Liver (tissue), 8 donors: ENCODE measurements at regions not wholly inside any gene's neighbourhood (a gene's known extent, or its start where the extent isn't known, plus 50 kb on each side); places are given as distances from the start of the nearest gene placed in this dataset.

Experiments used
- DNase-seq: peaks from one replicate; pipeline ENCODE4 v3.0.0-alpha.2; 2017; ENCODE audit warnings: low spot score
- H3K27ac ChIP-seq, 2 donors: one replicate each; pipeline ENCODE4 v1.7.0; 2013; ENCODE audit warnings: inconsistent platforms in 2 of 2, low read length in 2 of 2, control low read depth in 1 of 2, low read depth in 1 of 2, mild to moderate bottlenecking in 1 of 2
- H3K27me3 ChIP-seq, 4 donors: one replicate each; pipeline versions ENCODE4 v1.6.1 to v1.7.0; 2013; ENCODE audit warnings: low read length in 3 of 4, inconsistent platforms in 1 of 4, mild to moderate bottlenecking in 1 of 4, moderate library complexity in 1 of 4; ENCODE audit not compliant: control insufficient read depth in 4 of 4, insufficient read depth in 4 of 4
- H3K36me3 ChIP-seq, 4 donors: one replicate each; pipeline versions ENCODE4 v1.6.1 to v1.7.0; 2013; ENCODE audit warnings: low read length in 3 of 4, mild to moderate bottlenecking in 3 of 4, low read depth in 1 of 4, moderate library complexity in 1 of 4; ENCODE audit not compliant: control insufficient read depth in 4 of 4, insufficient read depth in 3 of 4
- H3K4me1 ChIP-seq, 4 donors: one replicate each; pipeline versions ENCODE4 v1.6.1 to v1.7.0; 2013; ENCODE audit warnings: low read length in 3 of 4, mild to moderate bottlenecking in 3 of 4, moderate library complexity in 1 of 4; ENCODE audit not compliant: control insufficient read depth in 4 of 4, insufficient read depth in 4 of 4
- H3K4me3 ChIP-seq, 3 donors: one replicate each; pipeline versions ENCODE4 v1.6.1 to v1.7.0; 2013; ENCODE audit warnings: low read length in 3 of 3, control low read depth in 1 of 3, low read depth in 1 of 3, mild to moderate bottlenecking in 1 of 3
- H3K9ac ChIP-seq, 2 donors: one replicate each; pipeline ENCODE4 v1.7.0; 2013; ENCODE audit warnings: low read length in 2 of 2, mild to moderate bottlenecking in 2 of 2, moderate library complexity in 2 of 2, control low read depth in 1 of 2, low read depth in 1 of 2
- H3K9me3 ChIP-seq, 4 donors: one replicate each; pipeline versions ENCODE4 v1.6.1 to v1.7.0; 2013; ENCODE audit warnings: low read length in 3 of 4; ENCODE audit not compliant: control insufficient read depth in 4 of 4
- FOXA1 ChIP-seq: IDR thresholded peaks from 2 replicates; pipeline ENCODE4 v1.6.1; 2016; ENCODE audit warnings: antibody characterized with exemption
- FOXA2 ChIP-seq: IDR thresholded peaks from 2 replicates; pipeline ENCODE4 v1.6.1; 2016; ENCODE audit warnings: antibody characterized with exemption
- HNF4G ChIP-seq: IDR thresholded peaks from 2 replicates; pipeline ENCODE4 v1.6.1; 2016; ENCODE audit warnings: antibody characterized with exemption
- JUND ChIP-seq, 2 donors: IDR thresholded peaks; 2 replicates each; pipeline ENCODE4 v1.6.1; 2016; ENCODE audit warnings: antibody characterized with exemption in 2 of 2
- RAD21 ChIP-seq, 2 donors: IDR thresholded peaks; 2 replicates each; pipeline ENCODE4 v1.6.1; 2016; ENCODE audit warnings: antibody characterized with exemption in 2 of 2, mild to moderate bottlenecking in 2 of 2
- RXRA ChIP-seq, 2 donors: IDR thresholded peaks; 2 replicates each; pipeline ENCODE4 v1.6.1; 2017 to 2018; ENCODE audit warnings: antibody characterized with exemption in 2 of 2, mild to moderate bottlenecking in 1 of 2
- SP1 ChIP-seq: IDR thresholded peaks from 2 replicates; pipeline ENCODE4 v1.6.1; 2018; ENCODE audit warnings: antibody characterized with exemption, mild to moderate bottlenecking
- TAF1 ChIP-seq: conservative IDR thresholded peaks from 2 replicates; pipeline ENCODE4 v1.6.1; 2016; ENCODE audit warnings: antibody characterized with exemption, mild to moderate bottlenecking
- YY1 ChIP-seq: IDR thresholded peaks from 2 replicates; pipeline ENCODE4 v1.6.1; 2016; ENCODE audit warnings: antibody characterized with exemption, mild to moderate bottlenecking
- WGBS: extraction: QIAGEN DNeasy Blood & Tissue Kit; methylation state at CpG from one replicate; pipeline ENCODE4 v1.1.7; 2013; 5-methylcytosine and 5-hydroxymethylcytosine counted together
- TF ChIP-seq, protein P1 (sequence below): IDR thresholded peaks from 2 replicates; pipeline ENCODE4 v1.6.1; 2016; ENCODE audit warnings: antibody characterized with exemption
- TF ChIP-seq, protein P2 (sequence below): IDR thresholded peaks from 2 replicates; pipeline ENCODE4 v1.6.1; 2016; ENCODE audit warnings: antibody characterized with exemption, mild to moderate bottlenecking
- TF ChIP-seq, protein P3 (sequence below): fragments of 150-350 bp; IDR thresholded peaks from 2 replicates; pipeline ENCODE4 v1.5.1; 2017; ENCODE audit warnings: improper control_type of control experiment, low read depth, low read length; ENCODE audit not compliant: missing input control
- donor health status: healthy.
- donor health status: healthy.
- donor health status: healthy.
- donor health status: healthy.
- donor health status: healthy.

DNA sequence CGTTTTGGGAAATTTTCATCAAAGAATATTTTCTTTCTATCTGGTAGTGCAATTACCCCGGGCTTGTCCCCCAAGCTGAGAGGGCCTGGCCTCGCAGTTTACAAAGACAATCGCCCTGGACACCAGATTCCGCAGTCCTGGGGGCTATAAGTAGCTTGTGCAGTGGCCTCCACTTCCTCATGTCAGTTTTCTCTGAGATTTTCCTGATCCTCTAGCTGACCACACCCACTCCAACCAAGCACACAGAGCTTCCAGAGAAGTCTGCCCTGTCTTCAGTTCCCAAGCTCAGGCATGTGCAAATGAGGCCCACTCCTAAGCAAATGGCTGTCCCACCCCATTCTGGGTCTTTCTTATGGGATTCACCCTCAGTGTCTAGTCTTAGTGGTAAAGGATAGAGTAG lies 245.3 kb downstream of the MAFB start:
- Histone ChIP-seq H3K36me3 (no peaks in the 10 kb centered on the region), H3K9me3 (no peaks in the 10 kb centered on the region), H3K27ac (no peak overlapping the region), H3K4me3 (no peak overlapping the region), H3K4me1 (no peaks in the 10 kb centered on the region), H3K9ac (no peak overlapping the region), H3K27me3 (no peaks in the 10 kb centered on the region)
- no peak for DNase-seq
- TF ChIP-seq JUND (IDR thresholded peaks at IDR 0.05) (no peak), FOXA1 (no peak), RAD21 (IDR thresholded peaks at IDR 0.05) (no peak), SP1 (no peak), TAF1 (no peak), RXRA (IDR thresholded peaks at IDR 0.05) (no peak), YY1 (no peak), FOXA2 (no peak), HNF4G (no peak)
- TF ChIP-seq, protein P1, sequence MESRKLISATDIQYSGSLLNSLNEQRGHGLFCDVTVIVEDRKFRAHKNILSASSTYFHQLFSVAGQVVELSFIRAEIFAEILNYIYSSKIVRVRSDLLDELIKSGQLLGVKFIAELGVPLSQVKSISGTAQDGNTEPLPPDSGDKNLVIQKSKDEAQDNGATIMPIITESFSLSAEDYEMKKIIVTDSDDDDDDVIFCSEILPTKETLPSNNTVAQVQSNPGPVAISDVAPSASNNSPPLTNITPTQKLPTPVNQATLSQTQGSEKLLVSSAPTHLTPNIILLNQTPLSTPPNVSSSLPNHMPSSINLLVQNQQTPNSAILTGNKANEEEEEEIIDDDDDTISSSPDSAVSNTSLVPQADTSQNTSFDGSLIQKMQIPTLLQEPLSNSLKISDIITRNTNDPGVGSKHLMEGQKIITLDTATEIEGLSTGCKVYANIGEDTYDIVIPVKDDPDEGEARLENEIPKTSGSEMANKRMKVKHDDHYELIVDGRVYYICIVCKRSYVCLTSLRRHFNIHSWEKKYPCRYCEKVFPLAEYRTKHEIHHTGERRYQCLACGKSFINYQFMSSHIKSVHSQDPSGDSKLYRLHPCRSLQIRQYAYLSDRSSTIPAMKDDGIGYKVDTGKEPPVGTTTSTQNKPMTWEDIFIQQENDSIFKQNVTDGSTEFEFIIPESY = no peak
- 65% methylated on average over 5 of the region's 5 CpGs for WGBS

DNA sequence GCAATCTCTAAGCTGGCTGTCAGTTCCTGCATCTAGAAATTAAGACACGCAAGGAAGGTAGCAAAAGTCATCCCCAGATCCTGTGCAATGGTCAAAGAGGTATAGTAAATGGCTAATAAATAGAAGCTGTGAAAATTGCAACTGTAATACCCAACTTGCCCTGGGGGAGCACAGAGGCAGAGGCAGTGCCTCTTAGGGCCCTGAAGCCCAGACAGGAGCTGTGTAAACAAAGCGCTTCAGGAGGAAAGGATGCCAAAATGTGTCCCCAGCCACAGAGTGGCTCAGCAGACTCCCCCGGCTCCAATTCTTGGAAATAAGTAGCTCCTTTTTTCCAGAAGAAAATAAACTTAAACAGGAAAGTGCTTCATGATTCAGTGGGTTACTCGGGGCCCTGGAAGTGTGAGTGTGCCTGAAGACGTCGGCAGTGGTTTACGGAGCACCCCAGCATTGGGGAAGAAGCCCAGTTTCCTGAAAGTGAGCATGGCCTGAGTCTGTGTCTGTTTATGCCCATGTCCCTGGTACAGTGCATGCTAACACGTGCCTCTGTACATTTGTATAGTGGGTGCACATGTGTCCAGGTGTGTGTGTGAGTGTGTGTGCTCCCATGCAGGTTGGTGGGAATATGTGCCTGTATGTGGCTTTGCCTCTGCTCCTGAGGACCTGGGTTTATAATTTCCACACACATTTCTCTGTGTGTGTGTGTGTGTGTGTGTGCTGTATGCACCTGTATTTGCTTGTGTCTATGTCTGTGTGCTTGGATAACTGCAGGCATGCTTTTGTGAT lies 246.7 kb downstream of the MAFB start:
- Histone ChIP-seq H3K27me3 (no peaks in the 10 kb centered on the region), H3K4me1 (no peaks in the 10 kb centered on the region), H3K9me3 (no peaks in the 10 kb centered on the region), H3K9ac (no peak overlapping the region), H3K36me3 (no peaks in the 10 kb centered on the region), H3K4me3 (no peak overlapping the region), H3K27ac (no peak overlapping the region)
- 71% methylated on average over 8 of the region's 8 CpGs for WGBS
- DNase-seq = no peak
- TF ChIP-seq, protein P2, sequence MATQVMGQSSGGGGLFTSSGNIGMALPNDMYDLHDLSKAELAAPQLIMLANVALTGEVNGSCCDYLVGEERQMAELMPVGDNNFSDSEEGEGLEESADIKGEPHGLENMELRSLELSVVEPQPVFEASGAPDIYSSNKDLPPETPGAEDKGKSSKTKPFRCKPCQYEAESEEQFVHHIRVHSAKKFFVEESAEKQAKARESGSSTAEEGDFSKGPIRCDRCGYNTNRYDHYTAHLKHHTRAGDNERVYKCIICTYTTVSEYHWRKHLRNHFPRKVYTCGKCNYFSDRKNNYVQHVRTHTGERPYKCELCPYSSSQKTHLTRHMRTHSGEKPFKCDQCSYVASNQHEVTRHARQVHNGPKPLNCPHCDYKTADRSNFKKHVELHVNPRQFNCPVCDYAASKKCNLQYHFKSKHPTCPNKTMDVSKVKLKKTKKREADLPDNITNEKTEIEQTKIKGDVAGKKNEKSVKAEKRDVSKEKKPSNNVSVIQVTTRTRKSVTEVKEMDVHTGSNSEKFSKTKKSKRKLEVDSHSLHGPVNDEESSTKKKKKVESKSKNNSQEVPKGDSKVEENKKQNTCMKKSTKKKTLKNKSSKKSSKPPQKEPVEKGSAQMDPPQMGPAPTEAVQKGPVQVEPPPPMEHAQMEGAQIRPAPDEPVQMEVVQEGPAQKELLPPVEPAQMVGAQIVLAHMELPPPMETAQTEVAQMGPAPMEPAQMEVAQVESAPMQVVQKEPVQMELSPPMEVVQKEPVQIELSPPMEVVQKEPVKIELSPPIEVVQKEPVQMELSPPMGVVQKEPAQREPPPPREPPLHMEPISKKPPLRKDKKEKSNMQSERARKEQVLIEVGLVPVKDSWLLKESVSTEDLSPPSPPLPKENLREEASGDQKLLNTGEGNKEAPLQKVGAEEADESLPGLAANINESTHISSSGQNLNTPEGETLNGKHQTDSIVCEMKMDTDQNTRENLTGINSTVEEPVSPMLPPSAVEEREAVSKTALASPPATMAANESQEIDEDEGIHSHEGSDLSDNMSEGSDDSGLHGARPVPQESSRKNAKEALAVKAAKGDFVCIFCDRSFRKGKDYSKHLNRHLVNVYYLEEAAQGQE = no peak
- TF ChIP-seq RAD21 (IDR thresholded peaks at IDR 0.05) (peak in 1 of 2 donors; percentile 48), YY1 (no peak)
- TF ChIP-seq, protein P3, sequence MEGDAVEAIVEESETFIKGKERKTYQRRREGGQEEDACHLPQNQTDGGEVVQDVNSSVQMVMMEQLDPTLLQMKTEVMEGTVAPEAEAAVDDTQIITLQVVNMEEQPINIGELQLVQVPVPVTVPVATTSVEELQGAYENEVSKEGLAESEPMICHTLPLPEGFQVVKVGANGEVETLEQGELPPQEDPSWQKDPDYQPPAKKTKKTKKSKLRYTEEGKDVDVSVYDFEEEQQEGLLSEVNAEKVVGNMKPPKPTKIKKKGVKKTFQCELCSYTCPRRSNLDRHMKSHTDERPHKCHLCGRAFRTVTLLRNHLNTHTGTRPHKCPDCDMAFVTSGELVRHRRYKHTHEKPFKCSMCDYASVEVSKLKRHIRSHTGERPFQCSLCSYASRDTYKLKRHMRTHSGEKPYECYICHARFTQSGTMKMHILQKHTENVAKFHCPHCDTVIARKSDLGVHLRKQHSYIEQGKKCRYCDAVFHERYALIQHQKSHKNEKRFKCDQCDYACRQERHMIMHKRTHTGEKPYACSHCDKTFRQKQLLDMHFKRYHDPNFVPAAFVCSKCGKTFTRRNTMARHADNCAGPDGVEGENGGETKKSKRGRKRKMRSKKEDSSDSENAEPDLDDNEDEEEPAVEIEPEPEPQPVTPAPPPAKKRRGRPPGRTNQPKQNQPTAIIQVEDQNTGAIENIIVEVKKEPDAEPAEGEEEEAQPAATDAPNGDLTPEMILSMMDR = peak; percentile 23
